GM12892 (cell line): ENCODE measurements at regions not wholly inside any gene's neighbourhood (a gene's known extent, or its start where the extent isn't known, plus 50 kb on each side); places are given as distances from the start of the nearest gene placed in this dataset.

Source experiments
- POLR2A ChIP-seq: IDR thresholded peaks from 2 replicates; pipeline ENCODE4 v1.6.1; 2011; ENCODE audit warnings: low read depth, low read length, control low read depth
- POLR2AphosphoS5 ChIP-seq: IDR thresholded peaks from 2 replicates; pipeline ENCODE4 v1.6.1; 2011; ENCODE audit warnings: low read depth, low read length, control low read depth
- TAF1 ChIP-seq: IDR thresholded peaks from 2 replicates; pipeline ENCODE4 v1.6.1; 2011; ENCODE audit warnings: low read depth, mild to moderate bottlenecking, control low read depth, low read length, borderline replicate concordance

- TF ChIP-seq POLR2A (no peak), POLR2AphosphoS5 (no peak), TAF1 (no peak)
These were observed 198.1 kb upstream of the RBBP8 start for GRCh38 chr18:22734791-22735627.
